ENCODE measurements at regions not wholly inside any gene's neighbourhood (a gene's known extent, or its start where the extent isn't known, plus 50 kb on each side); places are given as distances from the start of the nearest gene placed in this dataset.

DNA sequence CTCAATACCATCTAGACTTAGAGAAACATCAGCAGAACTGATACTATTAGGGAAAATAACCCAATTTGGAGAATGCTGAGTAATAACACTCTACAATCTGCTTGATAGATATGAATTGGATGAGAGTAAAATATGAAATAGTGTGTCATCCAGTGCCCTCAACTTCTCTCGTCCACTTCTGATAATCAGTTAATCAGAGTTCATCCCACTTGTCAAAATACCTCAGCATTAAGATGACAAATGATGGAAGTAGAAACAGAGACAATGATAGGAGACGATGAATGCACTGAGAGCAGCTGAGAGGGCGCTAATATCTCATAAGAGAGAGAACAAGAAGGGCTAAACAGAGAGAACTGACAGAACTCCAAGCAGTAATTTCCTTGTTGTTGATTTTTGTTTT, 699.6 kb downstream of the EPHA7 start:
- TF ChIP-seq POLR2A (IDR thresholded peaks at IDR 0.05; ENCODE audit: low read length): no peak
- TF ChIP-seq, protein P1, sequence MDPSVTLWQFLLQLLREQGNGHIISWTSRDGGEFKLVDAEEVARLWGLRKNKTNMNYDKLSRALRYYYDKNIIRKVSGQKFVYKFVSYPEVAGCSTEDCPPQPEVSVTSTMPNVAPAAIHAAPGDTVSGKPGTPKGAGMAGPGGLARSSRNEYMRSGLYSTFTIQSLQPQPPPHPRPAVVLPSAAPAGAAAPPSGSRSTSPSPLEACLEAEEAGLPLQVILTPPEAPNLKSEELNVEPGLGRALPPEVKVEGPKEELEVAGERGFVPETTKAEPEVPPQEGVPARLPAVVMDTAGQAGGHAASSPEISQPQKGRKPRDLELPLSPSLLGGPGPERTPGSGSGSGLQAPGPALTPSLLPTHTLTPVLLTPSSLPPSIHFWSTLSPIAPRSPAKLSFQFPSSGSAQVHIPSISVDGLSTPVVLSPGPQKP (IDR thresholded peaks at IDR 0.05; ENCODE audit: low read depth, low read length): no peak
- TF ChIP-seq, protein P2, sequence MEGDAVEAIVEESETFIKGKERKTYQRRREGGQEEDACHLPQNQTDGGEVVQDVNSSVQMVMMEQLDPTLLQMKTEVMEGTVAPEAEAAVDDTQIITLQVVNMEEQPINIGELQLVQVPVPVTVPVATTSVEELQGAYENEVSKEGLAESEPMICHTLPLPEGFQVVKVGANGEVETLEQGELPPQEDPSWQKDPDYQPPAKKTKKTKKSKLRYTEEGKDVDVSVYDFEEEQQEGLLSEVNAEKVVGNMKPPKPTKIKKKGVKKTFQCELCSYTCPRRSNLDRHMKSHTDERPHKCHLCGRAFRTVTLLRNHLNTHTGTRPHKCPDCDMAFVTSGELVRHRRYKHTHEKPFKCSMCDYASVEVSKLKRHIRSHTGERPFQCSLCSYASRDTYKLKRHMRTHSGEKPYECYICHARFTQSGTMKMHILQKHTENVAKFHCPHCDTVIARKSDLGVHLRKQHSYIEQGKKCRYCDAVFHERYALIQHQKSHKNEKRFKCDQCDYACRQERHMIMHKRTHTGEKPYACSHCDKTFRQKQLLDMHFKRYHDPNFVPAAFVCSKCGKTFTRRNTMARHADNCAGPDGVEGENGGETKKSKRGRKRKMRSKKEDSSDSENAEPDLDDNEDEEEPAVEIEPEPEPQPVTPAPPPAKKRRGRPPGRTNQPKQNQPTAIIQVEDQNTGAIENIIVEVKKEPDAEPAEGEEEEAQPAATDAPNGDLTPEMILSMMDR (IDR thresholded peaks at IDR 0.05): no peak
- TF ChIP-seq, protein P3, sequence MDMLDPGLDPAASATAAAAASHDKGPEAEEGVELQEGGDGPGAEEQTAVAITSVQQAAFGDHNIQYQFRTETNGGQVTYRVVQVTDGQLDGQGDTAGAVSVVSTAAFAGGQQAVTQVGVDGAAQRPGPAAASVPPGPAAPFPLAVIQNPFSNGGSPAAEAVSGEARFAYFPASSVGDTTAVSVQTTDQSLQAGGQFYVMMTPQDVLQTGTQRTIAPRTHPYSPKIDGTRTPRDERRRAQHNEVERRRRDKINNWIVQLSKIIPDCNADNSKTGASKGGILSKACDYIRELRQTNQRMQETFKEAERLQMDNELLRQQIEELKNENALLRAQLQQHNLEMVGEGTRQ (IDR thresholded peaks at IDR 0.05): no peak
